Effector memory CD8-positive, alpha-beta T cell (primary cell): ENCODE measurements at regions not wholly inside any gene's neighbourhood (a gene's known extent, or its start where the extent isn't known, plus 50 kb on each side); places are given as distances from the start of the nearest gene placed in this dataset.

ENCODE experiments used
- ATAC-seq: fragments of 150-1000 bp; cut with Tn5 transposase; replicated peaks from 2 replicates; pipeline ENCODE4 v1.10.0; 2021; ENCODE audit warnings: mild to moderate bottlenecking, moderate library complexity
- DNase-seq, 3 experiments: peaks; one replicate each; pipeline ENCODE4 v3.0.0; 2021
- H3K27ac Mint-ChIP-seq, 2 donors: one replicate each; pipeline ENCODE4 v1.8.0; 2022; ENCODE audit warnings: mild to moderate bottlenecking in 2 of 2, mixed read lengths in 2 of 2, moderate library complexity in 2 of 2
- H3K27me3 Mint-ChIP-seq, 2 donors: one replicate each; pipeline ENCODE4 v1.8.0; 2022; ENCODE audit warnings: mixed read lengths in 2 of 2
- H3K36me3 Mint-ChIP-seq: one replicate; pipeline ENCODE4 v1.8.0; 2022; ENCODE audit warnings: mild to moderate bottlenecking, moderate library complexity, mixed read lengths; ENCODE audit not compliant: insufficient read depth
- H3K4me1 Mint-ChIP-seq, 2 donors: one replicate each; pipeline ENCODE4 v1.8.0; 2022; ENCODE audit warnings: low read depth in 2 of 2, mixed read lengths in 2 of 2
- H3K4me3 Mint-ChIP-seq, 2 donors: one replicate each; pipeline ENCODE4 v1.8.0; 2022; ENCODE audit warnings: mild to moderate bottlenecking in 2 of 2, mixed read lengths in 2 of 2, moderate library complexity in 2 of 2
- H3K9me3 Mint-ChIP-seq, 2 donors: one replicate each; pipeline ENCODE4 v1.8.0; 2022; ENCODE audit warnings: mixed read lengths in 2 of 2

- peaks cover 47 to 50% of the 10 kb centered on the region in 2 donors for H3K4me1 Mint-ChIP-seq
- no peaks in the 10 kb centered on the region for H3K27me3 Mint-ChIP-seq
- peak overlapping the region; percentile 86 to 91 for H3K4me3 Mint-ChIP-seq
- ATAC-seq, result peak; percentile 67
- peaks cover 23% of the 10 kb centered on the region for H3K36me3 Mint-ChIP-seq
- H3K9me3 Mint-ChIP-seq, result no peaks in the 10 kb centered on the region
- peak; percentile 29 to 45 (median 45) for DNase-seq
- H3K27ac Mint-ChIP-seq, result peak overlapping the region; percentile 90 to 95
Measured at GRCh38 chr15:31483053-31483985, 156.7 kb downstream of the KLF13 start.

GRCh38 chr15:31483986-31484951 is 157.6 kb downstream of the KLF13 start:
- Mint-ChIP-seq H3K4me3 (peak overlapping the region; percentile 86 to 87), H3K27ac (peak overlapping the region; percentile 77 to 86), H3K36me3 (peaks cover 23% of the 10 kb centered on the region), H3K9me3 (no peaks in the 10 kb centered on the region), H3K4me1 (peaks cover 48 to 50% of the 10 kb centered on the region in 2 donors), H3K27me3 (no peaks in the 10 kb centered on the region)
- peak; percentile 44 for ATAC-seq
- peak in 2 of 3 experiments; percentile 41 to 42 for DNase-seq

- H3K4me3 Mint-ChIP-seq, result peak overlapping the region; percentile 86 to 87
- H3K4me1 Mint-ChIP-seq, result peaks cover 47 to 49% of the 10 kb centered on the region in 2 donors
- no peaks in the 10 kb centered on the region for H3K27me3 Mint-ChIP-seq
- H3K9me3 Mint-ChIP-seq, result no peaks in the 10 kb centered on the region
- ATAC-seq (no peak), DNase-seq (no peak)
- peak overlapping the region in 1 of 2 donors; percentile 77 for H3K27ac Mint-ChIP-seq
- H3K36me3 Mint-ChIP-seq, result peaks cover 19% of the 10 kb centered on the region
Measured at GRCh38 chr15:31484986-31485385, 158.4 kb downstream of the KLF13 start.

- ATAC-seq (no peak), DNase-seq (no peak)
- Mint-ChIP-seq H3K4me1 (peaks cover 46 to 48% of the 10 kb centered on the region in 2 donors), H3K9me3 (no peaks in the 10 kb centered on the region), H3K27me3 (no peaks in the 10 kb centered on the region), H3K4me3 (peak overlapping the region in 1 of 2 donors; percentile 86), H3K27ac (peak overlapping the region in 1 of 2 donors; percentile 77), H3K36me3 (peaks cover 19% of the 10 kb centered on the region)
Measured at GRCh38 chr15:31485431-31485830, 158.8 kb downstream of the KLF13 start.

GRCh38 chr15:31485911-31486461 is 159.4 kb downstream of the KLF13 start:
- peaks cover 15% of the 10 kb centered on the region for H3K36me3 Mint-ChIP-seq
- no peaks in the 10 kb centered on the region for H3K27me3 Mint-ChIP-seq
- no peak overlapping the region for H3K4me3 Mint-ChIP-seq
- H3K27ac Mint-ChIP-seq, result no peak overlapping the region
- no peaks in the 10 kb centered on the region for H3K9me3 Mint-ChIP-seq
- ATAC-seq (no peak), DNase-seq (no peak)
- peaks cover 42% of the 10 kb centered on the region in 2 donors for H3K4me1 Mint-ChIP-seq

- H3K27me3 Mint-ChIP-seq, result no peaks in the 10 kb centered on the region
- peaks cover 14% of the 10 kb centered on the region for H3K36me3 Mint-ChIP-seq
- H3K27ac Mint-ChIP-seq, result no peak overlapping the region
- DNase-seq (no peak), ATAC-seq (no peak)
- H3K9me3 Mint-ChIP-seq, result no peaks in the 10 kb centered on the region
- peaks cover 38 to 41% of the 10 kb centered on the region in 2 donors for H3K4me1 Mint-ChIP-seq
- no peak overlapping the region for H3K4me3 Mint-ChIP-seq
Measured at GRCh38 chr15:31486506-31486905, 159.9 kb downstream of the KLF13 start.

- Mint-ChIP-seq H3K36me3 (peaks cover 14% of the 10 kb centered on the region), H3K27me3 (no peaks in the 10 kb centered on the region), H3K4me1 (peaks cover 32 to 36% of the 10 kb centered on the region in 2 donors), H3K27ac (no peak overlapping the region), H3K9me3 (no peaks in the 10 kb centered on the region), H3K4me3 (no peak overlapping the region)
- DNase-seq, result no peak
- ATAC-seq, result no peak
Measured at GRCh38 chr15:31486906-31487695, 160.5 kb downstream of the KLF13 start.

GRCh38 chr15:31487811-31488436 is 161.3 kb downstream of the KLF13 start:
- Mint-ChIP-seq H3K4me1 (peaks cover 27 to 30% of the 10 kb centered on the region in 2 donors), H3K36me3 (peaks cover 10% of the 10 kb centered on the region), H3K27me3 (no peaks in the 10 kb centered on the region), H3K4me3 (peak overlapping the region in 1 of 2 donors; percentile 38), H3K9me3 (no peaks in the 10 kb centered on the region), H3K27ac (no peak overlapping the region)
- ATAC-seq (no peak), DNase-seq (no peak)

GRCh38 chr15:31488437-31489204 is 162.0 kb downstream of the KLF13 start:
- peaks cover 25 to 29% of the 10 kb centered on the region in 2 donors for H3K4me1 Mint-ChIP-seq
- no peak overlapping the region for H3K27ac Mint-ChIP-seq
- ATAC-seq (peak; percentile 42), DNase-seq (peak; percentile 29 to 50 (median 40))
- peaks cover 8% of the 10 kb centered on the region for H3K36me3 Mint-ChIP-seq
- peak overlapping the region in 1 of 2 donors; percentile 38 for H3K4me3 Mint-ChIP-seq
- no peaks in the 10 kb centered on the region for H3K27me3 Mint-ChIP-seq
- H3K9me3 Mint-ChIP-seq, result no peaks in the 10 kb centered on the region

- ATAC-seq (no peak), DNase-seq (no peak)
- peaks cover 23 to 25% of the 10 kb centered on the region in 2 donors for H3K4me1 Mint-ChIP-seq
- no peaks in the 10 kb centered on the region for H3K9me3 Mint-ChIP-seq
- H3K36me3 Mint-ChIP-seq, result peaks cover 5% of the 10 kb centered on the region
- H3K27ac Mint-ChIP-seq, result no peak overlapping the region
- no peaks in the 10 kb centered on the region for H3K27me3 Mint-ChIP-seq
- no peak overlapping the region for H3K4me3 Mint-ChIP-seq
Measured at GRCh38 chr15:31489281-31489680, 162.6 kb downstream of the KLF13 start.

GRCh38 chr15:31489801-31490646 is 163.4 kb downstream of the KLF13 start:
- H3K9me3 Mint-ChIP-seq, result no peaks in the 10 kb centered on the region
- no peak overlapping the region for H3K4me3 Mint-ChIP-seq
- peak in 2 of 3 experiments; percentile 35 to 37 for DNase-seq
- H3K36me3 Mint-ChIP-seq, result no peaks in the 10 kb centered on the region
- ATAC-seq, result peak; percentile 62
- no peaks in the 10 kb centered on the region for H3K27me3 Mint-ChIP-seq
- no peak overlapping the region for H3K27ac Mint-ChIP-seq
- peaks cover 16 to 18% of the 10 kb centered on the region in 2 donors for H3K4me1 Mint-ChIP-seq
